HG02885 (cell line): ENCODE measurements at regions not wholly inside any gene's neighbourhood (a gene's known extent, or its start where the extent isn't known, plus 50 kb on each side); places are given as distances from the start of the nearest gene placed in this dataset.

Experiments used
- ATAC-seq: cut with Tn5 transposase; IDR thresholded peaks from one replicate; pipeline ENCODE4 v1.9.1; 2021; ENCODE audit warnings: mild to moderate bottlenecking; ENCODE audit not compliant: unreplicated experiment, poor library complexity

- ATAC-seq: no peak
These were observed 134.3 kb upstream of the CDH4 start for GRCh38 chr20:61117725-61118124.

GRCh38 chr20:61118429-61119224, 133.4 kb upstream of the CDH4 start:
- no peak for ATAC-seq

- ATAC-seq: no peak
These were observed 132.8 kb upstream of the CDH4 start for GRCh38 chr20:61119273-61119672.

GRCh38 chr20:61119794-61120410, 132.2 kb upstream of the CDH4 start:
- no peak for ATAC-seq

- ATAC-seq: no peak
These were observed 131.2 kb upstream of the CDH4 start for GRCh38 chr20:61120595-61121515.

GRCh38 chr20:61121661-61122060, 130.4 kb upstream of the CDH4 start:
- ATAC-seq: no peak

GRCh38 chr20:61123286-61123685, 128.8 kb upstream of the CDH4 start:
- ATAC-seq: no peak

GRCh38 chr20:61123751-61124368, 128.2 kb upstream of the CDH4 start:
- no peak for ATAC-seq

GRCh38 chr20:61125076-61125475, 127.0 kb upstream of the CDH4 start:
- ATAC-seq: no peak

- ATAC-seq: no peak
These were observed 126.4 kb upstream of the CDH4 start for GRCh38 chr20:61125546-61126180.

GRCh38 chr20:61126369-61127195, 125.5 kb upstream of the CDH4 start:
- ATAC-seq: no peak

GRCh38 chr20:61127311-61128039, 124.6 kb upstream of the CDH4 start:
- no peak for ATAC-seq

GRCh38 chr20:61128701-61129269, 123.3 kb upstream of the CDH4 start:
- no peak for ATAC-seq

GRCh38 chr20:61129311-61129710, 122.8 kb upstream of the CDH4 start:
- ATAC-seq: no peak

GRCh38 chr20:61130156-61130555, 121.9 kb upstream of the CDH4 start:
- ATAC-seq: no peak

GRCh38 chr20:61131944-61132343, 120.1 kb upstream of the CDH4 start:
- ATAC-seq: no peak

GRCh38 chr20:61133611-61134010, 118.5 kb upstream of the CDH4 start:
- no peak for ATAC-seq

GRCh38 chr20:61134296-61135030, 117.6 kb upstream of the CDH4 start:
- no peak for ATAC-seq
